ENCODE measurements at regions not wholly inside any gene's neighbourhood (a gene's known extent, or its start where the extent isn't known, plus 50 kb on each side); places are given as distances from the start of the nearest gene placed in this dataset.

- H3K4me3 ChIP-seq (ENCODE audit: low read depth, poor library complexity, severe bottlenecking) = no peak overlapping the region
- 47% methylated on average over 8 of the region's 8 CpGs for WGBS, 2 donors
- DNase-seq (ENCODE audit: low spot score in 2 of 2) = peak in 1 of 2 donors; percentile 55
- intact Hi-C loops (cut with DNase I; ENCODE audit: low total_unique reads) = no loop called here
- no peak for TF ChIP-seq CTCF (IDR thresholded peaks at IDR 0.05)
- no peak for TF ChIP-seq POLR2A (IDR thresholded peaks at IDR 0.05)
Measured at GRCh38 chr7:17674166-17674942, 265.9 kb downstream of the SNX13 start.

- no peak overlapping the region for H3K4me3 ChIP-seq (ENCODE audit: low read depth, poor library complexity, severe bottlenecking)
- TF ChIP-seq POLR2A (IDR thresholded peaks at IDR 0.05) (no peak), CTCF (IDR thresholded peaks at IDR 0.05) (no peak)
- intact Hi-C loops (cut with DNase I; ENCODE audit: low total_unique reads) = no loop called here
- no peak for DNase-seq (ENCODE audit: low spot score in 2 of 2)
- 49 to 55% methylated on average over 5 of the region's 5 CpGs for WGBS, 2 donors
Measured at GRCh38 chr7:17674943-17675608, 265.2 kb downstream of the SNX13 start.

GRCh38 chr7:17677408-17677807, 262.9 kb downstream of the SNX13 start:
- H3K4me3 ChIP-seq (ENCODE audit: low read depth, poor library complexity, severe bottlenecking) = no peak overlapping the region
- WGBS, 2 donors = 69 to 86% methylated on average over 2 of the region's 2 CpGs
- intact Hi-C loops (cut with DNase I; ENCODE audit: low total_unique reads) = no loop called here
- DNase-seq (ENCODE audit: low spot score in 2 of 2) = no peak
- TF ChIP-seq CTCF (IDR thresholded peaks at IDR 0.05) (no peak), POLR2A (IDR thresholded peaks at IDR 0.05) (no peak)

GRCh38 chr7:17678896-17679295, 261.4 kb downstream of the SNX13 start:
- no peak for TF ChIP-seq POLR2A (IDR thresholded peaks at IDR 0.05)
- no peak for TF ChIP-seq CTCF (IDR thresholded peaks at IDR 0.05)

GRCh38 chr7:17679458-17679857, 260.8 kb downstream of the SNX13 start:
- WGBS, 2 donors = 63 to 66% methylated on average over 4 of the region's 4 CpGs
- TF ChIP-seq POLR2A (IDR thresholded peaks at IDR 0.05) = no peak
- TF ChIP-seq CTCF (IDR thresholded peaks at IDR 0.05) = no peak
- intact Hi-C loops (cut with DNase I; ENCODE audit: low total_unique reads) = no loop called here
- H3K4me3 ChIP-seq (ENCODE audit: low read depth, poor library complexity, severe bottlenecking) = no peak overlapping the region
- peak; percentile 78 to 90 for DNase-seq (ENCODE audit: low spot score in 2 of 2)

More at GRCh38 chr7:17678896-17679295, 261.4 kb downstream of the SNX13 start:
- no peak for DNase-seq (ENCODE audit: low spot score in 2 of 2)
- WGBS, 2 donors = 85 to 95% methylated on average over 2 of the region's 2 CpGs
- no peak overlapping the region for H3K4me3 ChIP-seq (ENCODE audit: low read depth, poor library complexity, severe bottlenecking)
- intact Hi-C loops (cut with DNase I; ENCODE audit: low total_unique reads) = no loop called here
